Stimulated activated CD8-positive, alpha-beta memory T cell treated with anti-CD3 and anti-CD28 coated beads, Interleukin-7, amount 100 ng/mL, for 48 hours (primary cell): ENCODE measurements at regions not wholly inside any gene's neighbourhood (a gene's known extent, or its start where the extent isn't known, plus 50 kb on each side); places are given as distances from the start of the nearest gene placed in this dataset.
A peak's percentile ranks its signal among the peaks of the same experiment; 100 is the strongest.

Experiments used
- DNase-seq, 2 donors: peaks; one replicate each; pipeline ENCODE4 v3.0.0-alpha.2; 2020; ENCODE audit warnings: low read depth in 1 of 2; ENCODE audit errors: extremely low read depth in 1 of 2

GRCh38 chr1:13921190-13921589 lies 221.2 kb downstream of the PRDM2 start:
- no peak for DNase-seq

GRCh38 chr1:13922466-13923110 lies 222.6 kb downstream of the PRDM2 start:
- no peak for DNase-seq

- DNase-seq = no peak
These were observed 226.6 kb downstream of the PRDM2 start for GRCh38 chr1:13926556-13926955.

- DNase-seq = no peak
These were observed 227.7 kb downstream of the PRDM2 start for GRCh38 chr1:13927736-13928135.

GRCh38 chr1:13929313-13929712 lies 229.3 kb downstream of the PRDM2 start:
- no peak for DNase-seq

GRCh38 chr1:13930151-13930550 lies 230.2 kb downstream of the PRDM2 start:
- no peak for DNase-seq

GRCh38 chr1:13931226-13931625 lies 231.2 kb downstream of the PRDM2 start:
- DNase-seq = no peak

GRCh38 chr1:13935336-13935735 lies 235.3 kb downstream of the PRDM2 start:
- no peak for DNase-seq

GRCh38 chr1:13941315-13941714 lies 241.3 kb downstream of the PRDM2 start:
- DNase-seq = no peak

GRCh38 chr1:13943055-13943454 lies 243.1 kb downstream of the PRDM2 start:
- no peak for DNase-seq

GRCh38 chr1:13945856-13946255 lies 245.9 kb downstream of the PRDM2 start:
- DNase-seq = no peak

- no peak for DNase-seq
These were observed 247.7 kb downstream of the PRDM2 start for GRCh38 chr1:13947658-13948057.

- no peak for DNase-seq
These were observed 248.4 kb downstream of the PRDM2 start for GRCh38 chr1:13948396-13948795.

- no peak for DNase-seq
These were observed 249.0 kb downstream of the PRDM2 start for GRCh38 chr1:13948888-13949391.

GRCh38 chr1:13949546-13949945 lies 249.6 kb downstream of the PRDM2 start:
- DNase-seq = no peak

- DNase-seq = no peak
These were observed 250.6 kb downstream of the PRDM2 start for GRCh38 chr1:13950637-13951036.

GRCh38 chr1:13951793-13952751 lies 252.1 kb downstream of the PRDM2 start:
- DNase-seq = no peak

- no peak for DNase-seq
These were observed 253.0 kb downstream of the PRDM2 start for GRCh38 chr1:13952985-13953384.

GRCh38 chr1:13956393-13956792 lies 256.4 kb downstream of the PRDM2 start:
- no peak for DNase-seq

- DNase-seq = peak in 1 of 2 donors; percentile 2
These were observed 260.5 kb downstream of the PRDM2 start for GRCh38 chr1:13960375-13960987.

- no peak for DNase-seq
These were observed 264.8 kb downstream of the PRDM2 start for GRCh38 chr1:13964768-13965167.
